ENCODE measurements at regions not wholly inside any gene's neighbourhood (a gene's known extent, or its start where the extent isn't known, plus 50 kb on each side); places are given as distances from the start of the nearest gene placed in this dataset.

DNA sequence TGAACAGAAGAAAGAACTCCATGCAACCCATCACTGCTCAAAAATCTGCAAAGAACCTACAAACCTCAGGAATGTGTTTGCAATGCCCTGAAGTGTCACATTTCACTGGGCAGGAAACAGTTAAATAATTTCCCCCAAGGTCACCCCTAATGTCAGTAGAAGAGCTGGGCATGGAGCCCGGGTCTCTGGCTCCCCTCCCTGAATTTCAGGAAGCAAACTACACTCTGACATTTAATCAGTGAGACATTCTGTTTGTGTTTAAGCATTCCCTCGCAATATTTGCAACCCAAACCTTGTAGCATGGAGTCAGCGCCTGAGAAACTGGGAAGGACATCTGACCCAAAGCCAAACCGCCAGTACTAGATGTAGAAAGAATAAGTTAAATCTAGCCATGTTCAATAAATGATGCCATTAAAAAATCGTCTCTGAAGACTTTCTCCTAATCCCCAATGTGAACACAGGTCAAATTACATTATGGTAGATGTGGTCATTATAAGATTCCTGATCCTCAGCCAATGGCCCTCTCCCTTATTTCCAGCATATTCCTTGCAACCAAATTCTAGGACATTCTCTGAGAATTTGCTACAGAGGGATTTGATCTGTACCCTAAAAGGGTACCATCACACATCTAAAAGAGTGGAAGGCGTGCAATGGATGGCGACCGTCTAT, 91.2 kb upstream of the ADTRP start:
- TF ChIP-seq FOXP2 (optimal IDR thresholded peaks at IDR 0.05; ENCODE audit: borderline replicate concordance, extremely low read depth, extremely low read length, insufficient read depth) (no peak), TAF1 (IDR thresholded peaks at IDR 0.05; ENCODE audit: borderline replicate concordance, insufficient read depth, low read length) (no peak), SIN3A (IDR thresholded peaks at IDR 0.05; ENCODE audit: borderline replicate concordance, insufficient read depth, low read length) (no peak), REST (IDR thresholded peaks at IDR 0.05; ENCODE audit: insufficient read depth in 1 of 2, low read depth in 2 of 2, low read length in 2 of 2) (no peak), POLR2AphosphoS5 (IDR thresholded peaks at IDR 0.05; ENCODE audit: low read depth, low read length) (no peak)

DNA sequence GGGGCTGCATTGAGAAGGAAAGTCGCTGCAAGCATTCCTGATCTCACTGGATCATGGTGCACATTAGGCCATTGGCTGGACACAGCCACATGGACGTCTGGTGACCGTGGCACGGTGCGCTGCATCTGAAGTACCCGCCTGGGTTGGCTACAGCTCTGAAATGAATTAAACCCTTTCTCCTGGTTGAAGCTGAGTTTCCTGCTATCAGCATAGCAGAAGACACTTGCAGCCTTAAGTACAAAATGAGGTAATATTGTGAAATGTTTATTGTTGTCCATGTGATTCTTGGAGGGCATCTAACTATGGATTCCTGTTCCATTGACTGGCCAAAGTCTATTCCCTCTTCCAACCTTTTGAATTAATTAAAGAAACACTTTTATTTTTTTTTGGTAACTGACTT, 89.8 kb upstream of the ADTRP start:
- TF ChIP-seq SIN3A (IDR thresholded peaks at IDR 0.05; ENCODE audit: borderline replicate concordance, insufficient read depth, low read length) (no peak), POLR2AphosphoS5 (IDR thresholded peaks at IDR 0.05; ENCODE audit: low read depth, low read length) (no peak), REST (IDR thresholded peaks at IDR 0.05; ENCODE audit: insufficient read depth in 1 of 2, low read depth in 2 of 2, low read length in 2 of 2) (no peak), FOXP2 (optimal IDR thresholded peaks at IDR 0.05; ENCODE audit: borderline replicate concordance, extremely low read depth, extremely low read length, insufficient read depth) (no peak), TAF1 (IDR thresholded peaks at IDR 0.05; ENCODE audit: borderline replicate concordance, insufficient read depth, low read length) (no peak)

- TF ChIP-seq FOXP2 (optimal IDR thresholded peaks at IDR 0.05; ENCODE audit: borderline replicate concordance, extremely low read depth, extremely low read length, insufficient read depth) (no peak), TAF1 (IDR thresholded peaks at IDR 0.05; ENCODE audit: borderline replicate concordance, insufficient read depth, low read length) (no peak), REST (IDR thresholded peaks at IDR 0.05; ENCODE audit: insufficient read depth in 1 of 2, low read depth in 2 of 2, low read length in 2 of 2) (no peak), SIN3A (IDR thresholded peaks at IDR 0.05; ENCODE audit: borderline replicate concordance, insufficient read depth, low read length) (no peak), POLR2AphosphoS5 (IDR thresholded peaks at IDR 0.05; ENCODE audit: low read depth, low read length) (no peak)
Measured at GRCh38 chr6:11865680-11866300, 87.2 kb upstream of the ADTRP start.

GRCh38 chr6:11858439-11858838, 79.8 kb upstream of the ADTRP start:
- no peak for TF ChIP-seq TAF1 (IDR thresholded peaks at IDR 0.05; ENCODE audit: borderline replicate concordance, insufficient read depth, low read length)
- TF ChIP-seq POLR2AphosphoS5 (IDR thresholded peaks at IDR 0.05; ENCODE audit: low read depth, low read length): no peak
- TF ChIP-seq SIN3A (IDR thresholded peaks at IDR 0.05; ENCODE audit: borderline replicate concordance, insufficient read depth, low read length): no peak
- TF ChIP-seq FOXP2 (optimal IDR thresholded peaks at IDR 0.05; ENCODE audit: borderline replicate concordance, extremely low read depth, extremely low read length, insufficient read depth): no peak
- TF ChIP-seq REST (IDR thresholded peaks at IDR 0.05; ENCODE audit: insufficient read depth in 1 of 2, low read depth in 2 of 2, low read length in 2 of 2): no peak
